B cell (primary cell): ENCODE measurements at regions not wholly inside any gene's neighbourhood (a gene's known extent, or its start where the extent isn't known, plus 50 kb on each side); places are given as distances from the start of the nearest gene placed in this dataset.

Experiments
- CTCF ChIP-seq: fragments of 200-600 bp; IDR thresholded peaks from one replicate; pipeline ENCODE4 v1.8.0; 2022; ENCODE audit warnings: antibody characterized with exemption, mild to moderate bottlenecking
- EZH2 ChIP-seq: IDR thresholded peaks from 2 replicates; pipeline ENCODE4 v1.6.1; 2012; ENCODE audit warnings: borderline replicate concordance, low read depth, mild to moderate bottlenecking, moderate library complexity, low read length; ENCODE audit not compliant: insufficient read depth, poor library complexity, severe bottlenecking

GRCh38 chrY:7810359-7810758 lies 898.8 kb upstream of the AMELY start:
- no peak for TF ChIP-seq CTCF
- TF ChIP-seq EZH2, result no peak
